NCI-H748 (cell line): ENCODE measurements at regions not wholly inside any gene's neighbourhood (a gene's known extent, or its start where the extent isn't known, plus 50 kb on each side); places are given as distances from the start of the nearest gene placed in this dataset.
"Not testable (repeated sequence)": the region's sequence is repeated elsewhere in the genome, so short reads cannot be mapped to it uniquely, and the experiment has no call there.

ENCODE experiments used
- DNase-seq: peaks from one replicate; lab custom pipeline; 2025; ENCODE audit not compliant: unreplicated experiment; lab: John Stamatoyannopoulos, UW

GRCh38 chr10:37733822-37734221, 123.6 kb downstream of the ZNF248 start:
- no peak for DNase-seq

GRCh38 chr10:37732685-37733084, 124.7 kb downstream of the ZNF248 start:
- DNase-seq, result no peak

GRCh38 chr10:37728830-37729229, 128.6 kb downstream of the ZNF248 start:
- DNase-seq, result no peak

GRCh38 chr10:37727491-37728352, 129.7 kb downstream of the ZNF248 start:
- no peak for DNase-seq

- DNase-seq, result no peak
These were observed 136.3 kb downstream of the ZNF248 start for GRCh38 chr10:37721100-37721499.

GRCh38 chr10:37718060-37718459, 139.3 kb downstream of the ZNF248 start:
- not testable (repeated sequence) for DNase-seq

- DNase-seq, result no peak
These were observed 143.8 kb downstream of the ZNF248 start for GRCh38 chr10:37713642-37714041.

- no peak for DNase-seq
These were observed 144.3 kb downstream of the ZNF248 start for GRCh38 chr10:37713132-37713501.

- no peak for DNase-seq
These were observed 144.8 kb downstream of the ZNF248 start for GRCh38 chr10:37712489-37713131.

GRCh38 chr10:37711617-37712488, 145.6 kb downstream of the ZNF248 start:
- no peak for DNase-seq

GRCh38 chr10:37710831-37711616, 146.4 kb downstream of the ZNF248 start:
- DNase-seq, result no peak

- no peak for DNase-seq
These were observed 149.4 kb downstream of the ZNF248 start for GRCh38 chr10:37707829-37708578.

- DNase-seq, result no peak
These were observed 152.8 kb downstream of the ZNF248 start for GRCh38 chr10:37704566-37704965.

- DNase-seq, result no peak
These were observed 153.5 kb downstream of the ZNF248 start for GRCh38 chr10:37703833-37704382.

- no peak for DNase-seq
These were observed 154.3 kb downstream of the ZNF248 start for GRCh38 chr10:37703114-37703513.

GRCh38 chr10:37701781-37702493, 155.5 kb downstream of the ZNF248 start:
- no peak for DNase-seq

GRCh38 chr10:37700886-37701780, 156.3 kb downstream of the ZNF248 start:
- no peak for DNase-seq

- no peak for DNase-seq
These were observed 169.8 kb downstream of the ZNF248 start for GRCh38 chr10:37687581-37687980.
